DMS114 treated with DMSO at 0.1 percent for 48 hours (cell line): ENCODE measurements at regions not wholly inside any gene's neighbourhood (a gene's known extent, or its start where the extent isn't known, plus 50 kb on each side); places are given as distances from the start of the nearest gene placed in this dataset.
"Not testable (repeated sequence)": the region's sequence is repeated elsewhere in the genome, so short reads cannot be mapped to it uniquely, and the experiment has no call there.

ENCODE experiments used
- DNase-seq: peaks from one replicate; lab custom pipeline; 2025; ENCODE audit not compliant: unreplicated experiment; lab: John Stamatoyannopoulos, UW

DNA sequence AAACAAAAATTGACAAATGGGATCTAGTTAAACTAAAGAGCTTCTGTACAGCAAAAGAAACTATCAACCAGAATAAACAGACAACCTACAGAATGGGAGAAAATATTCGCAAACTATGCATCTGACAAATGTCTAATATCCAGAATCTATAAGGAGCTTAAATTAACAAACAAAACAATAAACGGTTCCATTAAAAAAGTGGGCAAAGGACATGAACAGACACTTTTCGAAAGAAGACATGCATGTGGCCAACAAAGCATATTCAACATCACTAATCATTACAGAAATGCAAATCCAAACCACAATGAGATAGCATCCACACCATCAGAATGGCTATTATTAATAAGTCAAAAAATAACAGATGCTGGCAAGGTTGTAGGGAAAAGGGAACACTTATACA, 50.5 kb upstream of the MED13L start:
- not testable (repeated sequence) for DNase-seq

GRCh38 chr12:116331876-116332275, 54.4 kb upstream of the MED13L start:
- DNase-seq = no peak

DNA sequence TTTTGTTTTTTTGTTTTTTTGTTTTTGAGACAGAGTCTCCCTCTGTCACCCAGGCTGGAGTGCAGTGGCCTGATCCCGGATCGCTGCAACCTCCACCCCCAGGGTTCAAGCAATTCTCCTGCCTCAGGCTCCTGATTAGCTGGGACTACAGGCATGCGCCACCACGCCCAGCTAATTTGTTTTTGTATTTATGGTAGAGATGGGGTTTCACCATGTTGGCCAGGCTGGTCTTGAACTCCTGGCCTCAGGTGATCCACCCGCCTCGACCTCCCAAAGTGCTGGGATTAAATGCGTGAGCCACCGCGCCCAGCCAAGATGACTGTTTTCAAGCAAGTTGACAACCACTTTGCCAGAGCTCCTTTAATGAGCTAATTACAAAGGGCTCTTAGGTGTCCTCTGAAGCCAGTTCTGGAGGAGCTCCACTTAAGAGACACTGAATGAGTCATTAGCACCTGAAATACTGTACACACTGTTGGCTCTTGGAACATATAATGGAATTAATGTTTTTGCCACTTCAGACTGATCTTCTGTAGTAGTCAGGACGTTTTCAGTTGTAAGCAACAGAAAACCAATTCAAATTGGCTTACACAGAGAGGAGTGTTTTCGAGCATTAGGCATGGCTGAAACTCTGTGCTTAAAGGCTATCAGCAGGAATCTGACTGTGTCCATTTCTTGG, 55.4 kb upstream of the MED13L start:
- no peak for DNase-seq

- DNase-seq = no peak
These were observed 55.9 kb upstream of the MED13L start for GRCh38 chr12:116333402-116333801.

- DNase-seq = no peak
These were observed 59.1 kb upstream of the MED13L start for GRCh38 chr12:116336542-116337065.

DNA sequence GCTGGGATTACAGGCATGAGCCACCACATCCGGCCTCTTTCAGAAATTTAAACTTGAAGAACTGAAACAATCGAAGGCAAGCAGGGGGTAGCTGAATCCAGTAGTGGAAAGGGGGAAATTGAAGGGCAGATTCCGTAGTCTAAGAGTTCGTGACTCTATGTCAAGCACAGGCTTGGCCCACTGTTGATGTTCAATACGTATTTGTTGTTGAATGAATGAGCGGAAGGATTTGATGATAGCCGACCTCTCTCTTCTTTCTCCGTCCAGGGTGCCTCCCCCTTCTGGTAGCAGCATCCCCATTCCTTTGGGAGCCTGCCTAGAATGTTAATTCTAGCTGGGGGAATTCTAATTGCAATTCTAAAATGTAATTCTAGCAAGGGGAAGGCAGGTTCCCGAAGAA, 59.8 kb upstream of the MED13L start:
- DNase-seq = no peak

GRCh38 chr12:116338064-116338846, 60.8 kb upstream of the MED13L start:
- no peak for DNase-seq

- no peak for DNase-seq
These were observed 61.6 kb upstream of the MED13L start for GRCh38 chr12:116339062-116339461.

DNA sequence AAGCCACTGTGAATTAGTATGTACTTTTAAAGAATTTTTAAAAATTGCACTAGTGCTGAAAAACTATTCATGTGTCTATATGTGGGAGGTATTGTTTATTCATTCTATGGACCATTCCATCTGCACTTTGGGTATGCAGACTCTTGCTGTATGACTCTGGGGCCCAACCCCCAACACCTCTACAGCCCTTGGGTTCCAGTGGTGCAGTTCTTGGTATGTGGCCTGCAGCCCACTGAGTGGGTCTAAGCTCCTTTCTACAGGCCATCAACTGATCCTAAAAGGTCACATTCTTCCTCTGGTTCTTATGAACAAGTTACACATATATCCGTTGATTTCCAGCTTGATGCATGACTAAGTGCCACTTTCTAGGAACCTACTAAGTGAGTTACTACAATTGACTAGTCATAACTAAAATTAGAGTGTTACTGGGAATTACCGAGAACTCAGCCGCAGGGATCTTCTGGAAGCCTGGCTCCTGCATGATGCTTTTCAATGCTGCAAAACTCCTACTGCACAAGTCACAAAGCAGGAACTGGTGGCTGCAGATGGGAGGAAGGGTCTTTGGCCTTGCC, 62.4 kb upstream of the MED13L start:
- DNase-seq = no peak

- DNase-seq = no peak
These were observed 65.9 kb upstream of the MED13L start for GRCh38 chr12:116343331-116343884.

GRCh38 chr12:116346222-116346621, 68.7 kb upstream of the MED13L start:
- DNase-seq = no peak

DNA sequence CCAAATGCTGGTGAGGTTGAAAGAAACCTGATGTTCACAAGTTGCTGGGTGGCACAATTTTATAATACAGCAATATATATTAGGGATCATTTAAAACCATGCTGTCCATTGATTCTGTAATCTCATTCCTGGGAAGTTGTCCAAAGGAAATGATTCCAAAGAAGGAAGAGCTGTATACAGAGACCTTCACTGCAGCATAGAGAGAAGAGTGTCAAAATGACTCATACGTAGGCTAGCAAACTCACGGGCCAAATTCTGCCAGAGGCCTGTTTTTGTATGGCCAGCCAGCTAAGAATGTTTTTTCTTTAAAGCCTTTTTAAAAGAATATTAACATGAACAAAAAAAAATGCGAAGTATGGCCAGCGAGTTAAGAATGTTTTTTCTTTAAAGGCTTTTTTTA, 69.2 kb upstream of the MED13L start:
- no peak for DNase-seq

GRCh38 chr12:116347265-116347664, 69.8 kb upstream of the MED13L start:
- no peak for DNase-seq

GRCh38 chr12:116352315-116352835, 74.9 kb upstream of the MED13L start:
- no peak for DNase-seq

- DNase-seq = no peak
These were observed 76.5 kb upstream of the MED13L start for GRCh38 chr12:116353958-116354357.

DNA sequence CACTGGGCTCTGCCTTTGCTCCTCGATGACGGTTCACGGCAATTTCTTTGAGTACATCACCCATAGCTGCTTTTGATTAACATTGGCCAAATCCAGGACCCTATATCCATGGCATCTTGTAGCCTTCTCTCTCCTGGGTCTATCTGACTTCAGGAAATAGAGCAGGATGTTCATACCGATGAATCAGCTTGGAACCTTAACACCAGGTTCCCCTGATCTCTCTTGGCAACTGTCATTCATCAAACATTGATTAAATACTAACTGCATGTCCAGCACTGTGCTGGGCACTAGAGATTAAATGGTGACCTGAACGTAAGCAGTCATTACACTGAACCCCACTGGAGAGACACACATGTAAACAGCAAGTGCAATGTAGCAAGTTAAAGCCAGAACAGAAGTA, 77.0 kb upstream of the MED13L start:
- no peak for DNase-seq

DNA sequence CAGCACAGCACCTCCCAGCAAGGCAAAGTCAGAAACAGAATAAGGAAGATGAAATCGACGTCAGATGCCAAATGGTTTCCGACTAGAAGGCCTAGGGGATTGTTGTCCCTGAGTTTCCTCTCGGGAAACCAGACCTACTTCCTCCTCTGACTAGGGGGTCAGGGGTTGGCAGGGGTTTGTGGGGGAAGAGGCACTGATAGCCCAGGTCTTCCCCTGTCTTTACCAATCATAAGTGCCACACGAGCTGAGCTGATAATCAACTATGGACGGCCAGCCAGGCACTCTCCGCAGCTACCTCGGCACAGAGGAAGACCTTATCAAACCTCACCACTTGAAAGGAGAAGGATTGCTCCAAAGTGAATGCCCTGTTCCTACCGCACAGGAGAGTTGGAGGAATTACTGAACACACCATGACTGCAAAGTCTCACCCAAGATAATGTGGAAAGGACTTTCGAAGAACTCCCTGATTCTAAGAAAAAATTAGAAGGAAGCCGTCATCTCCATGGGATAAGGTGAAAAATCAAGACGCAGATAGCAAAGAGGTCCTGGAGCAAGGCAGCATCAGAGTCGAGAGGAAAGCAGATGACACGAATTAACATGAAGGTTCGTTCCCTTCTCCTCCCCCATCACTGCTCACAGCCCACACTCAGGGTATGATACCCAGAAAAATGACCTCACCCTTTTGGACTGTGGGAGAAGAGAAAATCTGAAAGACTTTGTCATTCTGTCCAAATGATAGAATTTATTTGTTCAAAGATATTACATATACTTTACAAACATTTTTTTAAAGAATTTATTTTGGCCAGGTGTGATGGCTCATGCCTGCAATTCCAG, 77.7 kb upstream of the MED13L start:
- no peak for DNase-seq

DNA sequence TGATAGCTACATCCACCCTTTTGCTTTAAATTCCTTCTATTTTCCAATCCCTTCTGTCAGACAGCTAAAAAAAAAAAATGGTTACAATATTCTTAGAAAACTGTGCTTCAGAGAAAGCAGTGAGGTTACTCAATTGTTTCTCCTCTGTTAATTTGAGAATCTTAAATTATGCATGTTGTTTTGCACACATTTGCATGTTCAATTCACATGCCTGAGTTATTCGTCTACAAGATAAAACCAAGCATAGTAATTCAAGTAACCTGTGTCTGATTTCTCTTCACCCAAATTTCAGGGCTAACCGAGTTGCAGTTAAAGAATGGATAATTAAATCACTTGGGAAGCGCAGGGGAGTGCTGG, 81.0 kb upstream of the MED13L start:
- no peak for DNase-seq

DNA sequence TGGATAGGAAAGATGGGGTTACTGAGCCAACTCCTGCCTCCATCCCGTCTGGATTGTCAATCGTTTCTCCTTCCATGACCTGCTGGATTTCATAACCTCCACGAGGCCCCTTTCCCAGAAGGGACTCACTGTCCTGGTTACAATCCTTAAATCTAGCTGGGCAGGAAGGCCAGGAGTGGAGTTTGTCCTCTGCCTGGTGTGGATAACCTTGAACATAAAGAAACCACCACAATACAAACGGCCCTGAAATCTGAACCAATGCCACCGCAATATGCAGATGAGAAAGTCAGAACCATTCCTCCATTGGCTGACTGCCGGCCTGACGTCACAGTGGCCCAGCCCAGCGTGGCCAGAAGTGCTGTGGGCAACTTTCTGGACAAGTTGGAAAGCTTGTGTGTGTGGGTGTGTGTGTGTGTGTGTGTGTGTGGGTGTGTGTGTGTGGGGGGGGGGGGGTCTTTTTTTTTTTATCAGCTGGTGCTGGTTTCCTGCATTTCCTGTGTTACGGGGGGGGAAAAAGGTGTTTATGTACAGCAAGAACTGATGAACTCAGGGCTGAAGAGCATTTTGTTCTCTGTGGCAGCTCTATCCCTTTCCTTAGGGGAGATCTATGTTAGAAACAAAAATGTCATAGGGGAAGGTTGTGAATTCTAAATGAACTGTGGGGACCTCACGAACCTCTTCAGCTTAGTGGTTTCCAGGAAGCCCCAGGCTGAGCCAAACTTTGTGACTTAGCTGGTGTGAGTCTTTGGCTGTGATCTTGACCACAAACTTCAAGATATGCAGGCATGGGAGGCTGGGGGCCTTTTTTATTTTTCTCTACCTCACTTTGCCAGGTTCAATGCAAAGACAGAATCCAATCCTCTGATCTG, 81.6 kb upstream of the MED13L start:
- no peak for DNase-seq
